ENCODE measurements at regions not wholly inside any gene's neighbourhood (a gene's known extent, or its start where the extent isn't known, plus 50 kb on each side); places are given as distances from the start of the nearest gene placed in this dataset.

- TF ChIP-seq CTCF (IDR thresholded peaks at IDR 0.05) (no peak), POLR2A (IDR thresholded peaks at IDR 0.05) (no peak)
Measured at GRCh38 chr2:14513903-14514302, 118.6 kb upstream of the LRATD1 start.

Measured in testis (tissue), 2 donors.